HPDE6-E6E7 (cell line): ENCODE measurements at regions not wholly inside any gene's neighbourhood (a gene's known extent, or its start where the extent isn't known, plus 50 kb on each side); places are given as distances from the start of the nearest gene placed in this dataset.
"Not testable (repeated sequence)": the region's sequence is repeated elsewhere in the genome, so short reads cannot be mapped to it uniquely, and the experiment has no call there.

Experiments
- DNase-seq: peaks from one replicate; pipeline ENCODE4 v3.0.0; 2011; ENCODE audit warnings: missing footprints; ENCODE audit errors: extremely low spot score

GRCh38 chr2:109719871-109720270, 74.2 kb upstream of the RGPD5 start:
- no peak for DNase-seq

DNA sequence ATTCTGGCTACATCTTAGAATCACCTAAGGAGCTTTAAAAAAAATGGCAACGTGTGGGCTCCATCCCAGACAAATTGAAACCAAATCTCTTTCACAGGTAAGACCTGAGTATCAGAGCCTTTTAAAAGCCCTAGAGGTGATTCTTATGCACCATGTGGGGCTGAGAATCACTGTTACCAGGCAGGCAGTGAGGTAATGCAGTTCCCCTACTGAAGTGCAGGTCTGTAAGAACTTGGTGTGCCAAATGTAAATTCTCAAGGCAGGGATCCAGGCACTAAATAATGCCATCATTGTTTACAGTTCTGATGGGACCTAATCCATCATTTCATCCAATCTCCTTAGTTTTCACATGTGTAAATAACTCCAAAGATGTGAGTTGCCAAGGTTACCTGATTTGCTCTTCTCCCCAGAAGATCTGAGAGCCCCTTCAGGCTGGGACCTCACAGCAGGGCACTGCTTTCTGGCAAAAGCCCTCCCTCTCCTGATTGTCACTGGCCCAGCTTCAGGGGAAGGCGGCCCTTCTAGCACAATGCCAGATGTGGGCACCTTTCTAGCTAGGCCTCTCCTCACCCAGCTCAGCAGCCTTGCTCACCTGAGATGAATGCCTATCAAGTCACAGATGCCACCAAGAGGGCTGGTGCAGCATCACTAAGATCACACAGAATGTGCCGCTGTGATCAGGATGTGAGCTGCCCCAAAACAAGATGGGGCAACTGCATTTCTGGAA, 73.6 kb upstream of the RGPD5 start:
- no peak for DNase-seq

DNA sequence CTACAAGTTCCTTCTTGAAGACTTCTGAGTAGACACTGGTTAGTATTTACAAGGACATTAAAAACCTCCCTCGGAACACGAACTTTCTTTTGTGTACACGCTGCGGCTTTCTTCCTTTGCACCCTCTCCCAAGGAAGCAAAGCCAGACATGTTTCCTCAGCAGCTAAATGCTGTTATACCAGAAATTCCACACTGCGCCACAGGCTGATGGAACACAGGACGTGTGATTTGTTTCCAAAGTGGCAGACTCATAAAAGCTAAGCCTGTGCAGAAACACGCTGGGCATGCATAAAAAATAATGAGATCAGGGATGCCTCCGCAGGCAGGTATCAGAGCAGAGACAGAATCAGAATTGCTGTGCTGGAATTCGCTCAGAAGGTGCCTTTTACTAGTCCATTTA, 73.0 kb upstream of the RGPD5 start:
- no peak for DNase-seq

DNA sequence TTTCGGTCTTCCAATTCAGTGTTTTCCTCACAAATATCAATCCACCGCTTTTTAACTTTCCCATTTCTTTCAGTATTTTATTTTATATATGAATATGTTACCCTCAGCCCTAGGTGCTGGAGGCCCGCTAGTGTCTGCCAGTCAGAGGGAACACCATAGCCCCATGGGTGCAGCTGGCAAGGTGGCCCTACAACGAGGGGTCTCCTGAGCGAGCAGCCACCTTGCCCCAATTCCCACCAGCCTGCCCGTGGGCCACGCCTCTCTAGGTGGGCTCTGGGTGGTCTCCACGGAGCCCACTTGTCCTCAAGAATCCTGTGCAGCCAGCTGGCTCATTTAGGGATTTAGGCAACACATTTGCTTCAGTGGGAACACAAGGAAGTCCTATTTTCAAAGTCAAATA, 72.5 kb upstream of the RGPD5 start:
- no peak for DNase-seq

DNA sequence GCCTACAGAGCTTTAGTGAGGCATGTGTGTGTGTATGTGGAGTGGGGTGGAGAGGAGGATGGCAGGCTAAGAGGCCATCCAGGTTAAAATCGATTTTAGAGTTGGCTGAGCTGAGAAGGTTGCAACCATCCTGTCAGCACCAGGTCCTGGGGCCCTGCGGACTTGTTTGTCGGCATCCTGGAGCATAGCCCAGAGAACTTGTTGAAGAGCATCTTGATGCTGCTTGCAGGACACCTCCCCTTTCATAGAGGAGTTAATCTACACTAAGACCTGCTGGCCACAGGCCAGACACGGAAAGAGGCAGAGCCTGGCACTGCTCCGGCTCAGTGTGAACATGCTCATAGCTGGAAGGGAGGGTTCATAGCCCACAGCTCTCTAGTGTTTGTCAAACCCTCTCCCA, 72.1 kb upstream of the RGPD5 start:
- DNase-seq = no peak

DNA sequence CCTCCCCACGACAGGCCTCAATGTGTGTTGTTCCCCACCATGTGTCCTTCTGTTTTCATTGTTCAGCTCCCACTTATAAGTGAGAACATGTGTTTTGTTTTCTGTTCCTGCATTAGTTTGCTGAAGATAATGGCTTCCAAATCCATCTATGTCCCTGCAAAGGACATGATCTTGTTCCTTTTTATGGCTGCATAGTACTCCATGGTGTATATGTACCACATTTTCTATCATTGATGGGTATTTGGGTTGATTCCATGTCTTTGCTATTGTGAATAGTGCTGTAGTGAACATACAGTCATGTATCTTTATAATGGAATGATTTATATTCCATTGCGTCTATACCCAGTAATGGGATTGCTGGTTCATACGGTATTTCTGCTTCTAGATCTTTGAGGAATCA, 71.5 kb upstream of the RGPD5 start:
- not testable (repeated sequence) for DNase-seq

- not testable (repeated sequence) for DNase-seq
These were observed 71.0 kb upstream of the RGPD5 start for GRCh38 chr2:109723153-109723552.

GRCh38 chr2:109724533-109725460, 69.3 kb upstream of the RGPD5 start:
- no peak for DNase-seq

DNA sequence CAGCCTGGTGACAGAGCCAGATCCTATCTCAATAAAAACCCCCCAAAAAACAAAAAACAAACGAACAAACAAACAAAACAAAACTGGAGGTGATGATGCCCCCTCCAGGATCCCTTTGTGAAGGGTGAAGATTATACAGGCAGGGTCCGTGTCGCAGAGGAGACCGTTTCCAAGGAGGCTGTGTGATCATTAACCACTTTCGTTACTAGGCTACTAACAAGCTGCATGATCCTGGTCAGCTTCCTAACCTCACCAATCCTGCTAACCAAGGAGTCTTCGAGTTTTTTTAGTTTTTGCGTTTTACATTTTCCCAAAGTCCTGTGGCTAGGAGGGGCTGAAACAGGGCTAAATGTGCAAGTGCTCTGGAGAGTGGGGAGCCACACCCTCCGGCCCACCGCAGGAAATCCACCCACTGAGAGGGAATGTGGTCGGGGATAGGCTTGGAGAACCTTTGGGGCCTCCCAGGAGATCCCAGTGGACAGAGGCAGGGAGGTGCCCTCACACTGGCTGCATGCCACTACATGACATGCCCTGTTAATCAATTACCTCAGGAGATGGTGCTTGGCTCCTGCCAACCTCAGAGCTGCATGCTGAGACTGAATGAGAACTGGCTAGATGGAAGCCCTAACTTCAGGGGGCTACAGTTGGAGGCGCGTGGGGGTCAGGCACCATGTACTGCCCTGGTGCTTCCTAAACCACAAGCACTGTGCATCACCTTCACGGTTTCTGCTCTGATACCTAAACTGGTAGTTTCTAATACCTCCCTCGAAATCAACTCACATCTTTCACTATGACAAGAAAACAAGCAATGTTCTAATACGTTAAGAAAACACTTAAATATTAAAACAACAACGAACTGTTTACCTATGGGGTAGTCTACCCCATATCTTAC, 67.5 kb upstream of the RGPD5 start:
- no peak for DNase-seq

DNA sequence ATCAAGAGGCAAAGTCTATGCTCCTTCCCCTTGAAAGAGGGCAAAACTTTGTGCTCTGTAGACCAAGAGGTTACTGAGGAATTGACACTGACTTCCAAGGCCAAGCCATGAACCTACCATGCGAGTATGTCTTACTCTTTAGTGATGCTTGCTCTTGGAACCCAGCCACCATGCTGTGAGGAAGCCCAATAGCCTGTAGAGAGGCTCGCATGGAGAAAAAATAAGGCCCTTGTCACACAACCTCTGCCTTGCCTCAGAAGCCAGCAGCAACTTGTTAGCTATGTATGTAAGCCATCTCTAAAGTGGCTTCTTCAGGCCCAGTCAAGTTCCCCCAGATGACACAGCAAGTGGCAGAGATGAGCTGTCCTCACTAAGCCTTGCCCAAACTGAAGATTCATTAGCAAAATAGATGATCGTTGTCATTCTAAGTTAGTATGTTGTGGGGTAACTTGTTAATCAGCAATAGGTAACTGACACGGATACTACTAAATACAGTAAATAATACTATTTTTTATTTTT, 66.1 kb upstream of the RGPD5 start:
- no peak for DNase-seq

DNA sequence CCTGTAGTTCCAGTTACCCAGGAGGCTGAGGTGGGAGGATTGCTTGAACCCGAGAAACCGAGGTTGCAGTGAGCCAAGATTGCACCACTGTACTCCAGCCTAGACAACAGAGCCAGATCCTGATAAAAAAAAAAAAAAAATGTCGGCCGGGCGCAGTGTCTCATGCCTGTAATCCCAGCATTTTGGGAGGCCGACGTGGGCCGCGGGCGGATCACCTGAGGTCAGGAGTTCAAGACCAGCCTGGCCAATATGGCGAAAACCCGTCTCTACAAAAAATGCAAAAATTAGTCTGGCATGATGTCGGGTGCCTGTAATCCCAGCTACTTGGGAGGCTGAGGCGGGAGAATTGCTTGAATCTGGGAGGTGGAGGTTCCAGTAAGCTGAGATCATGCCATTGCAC, 60.4 kb upstream of the RGPD5 start:
- not testable (repeated sequence) for DNase-seq

- peak; percentile 23 for DNase-seq
These were observed 57.8 kb upstream of the RGPD5 start for GRCh38 chr2:109736177-109736827.
